GM10248 (cell line): ENCODE measurements at regions not wholly inside any gene's neighbourhood (a gene's known extent, or its start where the extent isn't known, plus 50 kb on each side); places are given as distances from the start of the nearest gene placed in this dataset.

ENCODE experiments used
- CTCF ChIA-PET: fragments of 300-600 bp; sonication (Branson Sonifier 250); formaldehyde crosslinking; extraction: SDS; loops from one replicate; lab custom pipeline; 2021; ENCODE audit warnings: antibody characterized with exemption; lab: Yijun Ruan, JAX
- POLR2A ChIA-PET: fragments of 350-650 bp; sonication (Branson Sonifier 250); formaldehyde crosslinking; extraction: SDS; loops from one replicate; lab custom pipeline; 2020; ENCODE audit warnings: antibody characterized with exemption; lab: Yijun Ruan, JAX
- DNase-seq: peaks from one replicate; pipeline ENCODE4 v3.0.0; 2012; ENCODE audit errors: extremely low spot score
- TF ChIP-seq, protein P1 (sequence below): IDR thresholded peaks from 2 replicates; pipeline ENCODE4 v1.5.1; 2012; ENCODE audit warnings: mild to moderate bottlenecking, low read depth; ENCODE audit errors: extremely low read depth, missing control alignments, control extremely low read depth

DNA sequence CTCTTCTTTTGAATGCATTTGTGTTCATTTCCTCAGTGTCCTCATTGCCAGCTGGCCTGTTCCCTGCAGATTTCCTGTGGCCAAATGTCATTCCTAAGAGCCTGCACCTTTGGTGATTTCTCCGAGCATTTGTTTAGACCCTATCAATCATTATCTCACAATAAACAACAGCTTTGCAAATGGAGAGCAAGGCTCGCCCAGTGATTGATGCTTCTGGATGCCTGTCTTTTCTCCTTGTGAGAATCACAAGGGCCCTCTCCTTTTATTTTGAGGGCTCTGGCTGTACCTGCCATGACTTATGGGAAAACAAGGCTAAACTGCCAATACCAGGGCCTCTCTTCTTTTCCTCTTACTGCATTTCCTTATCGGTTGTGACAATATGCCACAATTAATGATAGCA is 1454.4 kb upstream of the CELF4 start:
- POLR2A ChIA-PET: no interaction called here
- DNase-seq: no peak
- TF ChIP-seq, protein P1, sequence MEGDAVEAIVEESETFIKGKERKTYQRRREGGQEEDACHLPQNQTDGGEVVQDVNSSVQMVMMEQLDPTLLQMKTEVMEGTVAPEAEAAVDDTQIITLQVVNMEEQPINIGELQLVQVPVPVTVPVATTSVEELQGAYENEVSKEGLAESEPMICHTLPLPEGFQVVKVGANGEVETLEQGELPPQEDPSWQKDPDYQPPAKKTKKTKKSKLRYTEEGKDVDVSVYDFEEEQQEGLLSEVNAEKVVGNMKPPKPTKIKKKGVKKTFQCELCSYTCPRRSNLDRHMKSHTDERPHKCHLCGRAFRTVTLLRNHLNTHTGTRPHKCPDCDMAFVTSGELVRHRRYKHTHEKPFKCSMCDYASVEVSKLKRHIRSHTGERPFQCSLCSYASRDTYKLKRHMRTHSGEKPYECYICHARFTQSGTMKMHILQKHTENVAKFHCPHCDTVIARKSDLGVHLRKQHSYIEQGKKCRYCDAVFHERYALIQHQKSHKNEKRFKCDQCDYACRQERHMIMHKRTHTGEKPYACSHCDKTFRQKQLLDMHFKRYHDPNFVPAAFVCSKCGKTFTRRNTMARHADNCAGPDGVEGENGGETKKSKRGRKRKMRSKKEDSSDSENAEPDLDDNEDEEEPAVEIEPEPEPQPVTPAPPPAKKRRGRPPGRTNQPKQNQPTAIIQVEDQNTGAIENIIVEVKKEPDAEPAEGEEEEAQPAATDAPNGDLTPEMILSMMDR: no peak
- CTCF ChIA-PET: no interaction called here

DNA sequence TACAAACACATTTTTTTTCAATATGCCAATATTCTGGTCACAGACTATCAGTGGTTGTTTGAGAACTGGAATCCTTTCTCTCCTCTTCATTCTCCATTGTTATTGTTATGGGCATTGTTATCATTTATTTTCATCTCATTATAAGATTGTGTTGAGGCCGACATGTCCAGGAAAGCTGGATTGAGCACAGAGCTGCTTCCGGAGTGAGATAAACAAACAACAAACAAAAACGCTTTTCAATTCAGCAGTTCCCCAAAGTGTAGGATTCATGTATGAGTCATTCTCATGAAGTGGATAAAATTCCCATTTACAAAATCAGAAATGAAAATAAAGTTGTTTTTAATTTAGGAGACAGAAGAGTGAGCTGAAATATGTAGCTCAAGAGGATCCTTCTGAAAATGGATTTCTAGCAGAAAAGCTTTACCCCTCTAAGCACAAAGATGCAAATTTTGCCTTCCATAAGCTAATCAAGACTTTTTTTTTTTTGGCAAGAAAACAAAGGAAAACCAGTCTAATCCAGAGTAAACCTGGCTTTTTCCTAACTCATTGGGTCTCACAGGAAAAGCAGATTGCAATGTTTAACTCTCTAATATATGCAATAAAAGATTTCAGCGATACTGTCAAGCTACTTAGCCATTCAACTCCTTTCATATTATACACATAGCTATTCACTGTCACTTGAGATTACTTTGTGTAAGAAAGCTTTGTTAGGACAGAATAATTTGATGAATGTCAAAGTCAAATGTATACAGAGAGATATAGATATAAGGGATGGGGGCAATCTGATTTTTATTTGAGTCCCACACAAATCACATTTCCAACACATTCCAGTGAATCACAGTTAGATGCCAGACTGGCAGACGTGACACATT is 1441.7 kb upstream of the CELF4 start:
- DNase-seq: no peak
- POLR2A ChIA-PET: no interaction called here
- TF ChIP-seq, protein P1: no peak
- CTCF ChIA-PET: interaction anchor here (1.2 to 1.7 kb wide), 3 partner anchors 10 to 17 kb away, joined by 3 to 5 read pairs (median 4); no protein-coding TSS in a partner anchor

DNA sequence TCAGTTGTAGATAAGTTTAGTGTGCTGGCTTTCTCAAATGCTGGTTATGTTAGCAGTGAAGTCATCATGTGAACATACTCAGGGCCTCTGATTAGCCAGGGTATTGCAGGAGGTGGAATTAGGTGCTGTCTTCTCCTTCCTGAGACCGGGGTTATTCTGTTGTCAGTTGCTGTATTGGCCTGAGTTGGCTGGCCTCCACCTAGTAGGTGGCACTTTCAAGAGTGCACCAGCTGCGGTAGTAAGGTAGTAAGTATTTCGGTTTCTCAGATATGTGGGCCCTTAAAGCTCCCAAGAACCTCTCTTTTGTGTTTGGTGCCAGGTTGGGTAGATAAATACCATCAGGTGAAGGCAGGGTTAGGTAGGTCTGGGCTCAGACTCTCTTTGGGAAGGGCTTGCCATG is 1430.5 kb upstream of the CELF4 start:
- DNase-seq: no peak
- CTCF ChIA-PET: interaction anchor here (1.3 kb wide), 1 partner anchor 14 kb away, joined by 4 read pairs; no protein-coding TSS in a partner anchor
- TF ChIP-seq, protein P1: no peak
- POLR2A ChIA-PET: no interaction called here

DNA sequence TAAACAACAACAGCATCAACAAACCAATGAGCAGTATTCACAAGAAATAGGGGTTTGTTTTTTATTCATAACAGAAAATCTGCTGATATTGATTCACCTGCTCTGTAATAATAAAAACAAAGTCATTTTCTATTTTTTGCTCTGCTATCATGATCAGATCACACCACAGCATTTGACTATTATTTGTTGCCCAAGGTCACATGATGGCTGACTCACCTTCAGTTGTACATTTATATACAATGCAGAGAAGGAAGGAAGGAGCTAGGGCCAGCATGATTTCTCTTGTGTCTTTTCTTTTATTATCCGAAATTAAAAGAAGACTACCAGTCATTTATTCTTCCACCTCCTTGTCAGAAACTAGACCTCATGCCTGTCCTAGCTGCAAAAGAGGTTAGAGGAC is 1427.7 kb upstream of the CELF4 start:
- CTCF ChIA-PET: no interaction called here
- no peak for DNase-seq
- TF ChIP-seq, protein P1: no peak
- POLR2A ChIA-PET: no interaction called here

DNA sequence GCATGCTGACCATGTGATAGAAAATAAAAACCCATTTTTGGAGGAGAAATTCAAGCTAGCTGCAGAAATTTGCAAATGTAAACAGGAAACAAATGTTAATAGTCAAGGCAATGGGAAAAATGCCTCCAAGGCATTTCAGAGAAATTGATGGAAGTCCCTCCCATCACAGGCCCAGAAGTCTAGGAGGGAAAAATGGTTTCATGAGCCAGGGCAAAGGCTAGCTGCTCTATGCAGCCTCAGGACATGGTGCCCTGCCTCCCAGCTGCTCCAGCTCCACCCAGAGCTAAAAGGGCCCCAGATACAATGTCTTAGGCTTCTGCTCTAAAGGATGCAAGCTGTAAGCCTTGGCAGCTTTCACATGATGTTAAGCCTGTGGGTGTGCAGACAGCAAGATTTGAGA is 1419.4 kb upstream of the CELF4 start:
- TF ChIP-seq, protein P1: no peak
- ChIA-PET POLR2A (no interaction called here), CTCF (no interaction called here)
- no peak for DNase-seq

DNA sequence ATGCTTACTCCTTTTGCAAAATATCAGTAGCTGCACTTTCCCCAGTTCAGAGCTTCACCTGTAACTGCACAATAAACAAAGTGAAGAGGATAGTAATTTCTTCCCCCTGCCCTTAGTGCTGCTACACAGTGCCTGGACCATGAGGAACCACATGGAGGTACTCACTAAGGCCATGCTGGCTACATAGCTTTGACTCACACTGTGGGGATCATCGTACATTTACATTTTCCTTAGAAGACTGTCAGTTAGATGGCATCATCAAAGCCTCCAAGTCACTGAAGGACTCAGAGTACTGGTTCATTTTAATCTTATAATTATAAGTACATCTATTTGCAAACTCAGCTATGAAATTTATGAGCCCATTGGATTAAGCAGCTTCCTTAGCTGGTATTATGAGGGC is 1416.5 kb upstream of the CELF4 start:
- TF ChIP-seq, protein P1: no peak
- ChIA-PET CTCF (interaction anchor here (1.1 to 1.6 kb wide), 3 partner anchors 15 to 20 kb away, joined by 3 to 4 read pairs (median 3); no protein-coding TSS in a partner anchor), POLR2A (no interaction called here)
- DNase-seq: no peak
